Tibial nerve (tissue), 3 donors: ENCODE measurements at regions not wholly inside any gene's neighbourhood (a gene's known extent, or its start where the extent isn't known, plus 50 kb on each side); places are given as distances from the start of the nearest gene placed in this dataset.
"Not testable (repeated sequence)": the region's sequence is repeated elsewhere in the genome, so short reads cannot be mapped to it uniquely, and the experiment has no call there.

ENCODE experiments used
- POLR2A ChIP-seq, 2 donors: fragments of 450-650 bp; IDR thresholded peaks; one replicate each; pipeline ENCODE4 v1.6.1; 2017; ENCODE audit warnings: antibody characterized with exemption in 2 of 2, mild to moderate bottlenecking in 2 of 2, moderate library complexity in 2 of 2
- TF ChIP-seq, protein P1 (sequence below), 5 experiments: fragments of 200-600 bp in 3 of 5; fragments of 450-650 bp in 2 of 5; sonication (generic) in 3 of 5; IDR thresholded peaks; one replicate each; pipeline ENCODE4 v1.5.1; 2016 to 2019; ENCODE audit warnings: antibody characterized with exemption in 5 of 5, mild to moderate bottlenecking in 3 of 5, moderate library complexity in 2 of 5

DNA sequence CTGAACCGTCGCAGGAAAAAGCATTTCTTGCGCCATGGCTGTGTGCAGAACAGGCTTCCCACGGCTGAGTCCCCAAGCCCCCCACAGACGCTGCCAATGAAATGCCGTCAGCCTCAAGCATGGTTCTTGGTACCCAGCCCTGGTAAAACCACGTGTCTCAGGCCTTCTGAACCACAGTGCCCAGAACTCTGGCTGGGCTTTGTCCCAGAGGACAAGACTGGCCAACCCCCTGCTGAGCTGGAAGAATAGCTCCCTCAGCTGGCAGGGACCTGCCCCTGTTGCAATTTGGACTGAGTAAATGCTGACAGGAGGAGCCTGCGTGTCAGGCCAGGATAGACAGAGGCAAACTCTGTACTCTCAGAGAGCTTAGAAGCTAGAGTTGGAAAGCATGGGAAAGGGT lies 106.2 kb downstream of the TNFRSF13B start:
- TF ChIP-seq, protein P1, sequence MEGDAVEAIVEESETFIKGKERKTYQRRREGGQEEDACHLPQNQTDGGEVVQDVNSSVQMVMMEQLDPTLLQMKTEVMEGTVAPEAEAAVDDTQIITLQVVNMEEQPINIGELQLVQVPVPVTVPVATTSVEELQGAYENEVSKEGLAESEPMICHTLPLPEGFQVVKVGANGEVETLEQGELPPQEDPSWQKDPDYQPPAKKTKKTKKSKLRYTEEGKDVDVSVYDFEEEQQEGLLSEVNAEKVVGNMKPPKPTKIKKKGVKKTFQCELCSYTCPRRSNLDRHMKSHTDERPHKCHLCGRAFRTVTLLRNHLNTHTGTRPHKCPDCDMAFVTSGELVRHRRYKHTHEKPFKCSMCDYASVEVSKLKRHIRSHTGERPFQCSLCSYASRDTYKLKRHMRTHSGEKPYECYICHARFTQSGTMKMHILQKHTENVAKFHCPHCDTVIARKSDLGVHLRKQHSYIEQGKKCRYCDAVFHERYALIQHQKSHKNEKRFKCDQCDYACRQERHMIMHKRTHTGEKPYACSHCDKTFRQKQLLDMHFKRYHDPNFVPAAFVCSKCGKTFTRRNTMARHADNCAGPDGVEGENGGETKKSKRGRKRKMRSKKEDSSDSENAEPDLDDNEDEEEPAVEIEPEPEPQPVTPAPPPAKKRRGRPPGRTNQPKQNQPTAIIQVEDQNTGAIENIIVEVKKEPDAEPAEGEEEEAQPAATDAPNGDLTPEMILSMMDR (IDR thresholded peaks at IDR 0.05) = not testable (repeated sequence)
- not testable (repeated sequence) for TF ChIP-seq POLR2A (IDR thresholded peaks at IDR 0.05)
